ENCODE measurements at regions not wholly inside any gene's neighbourhood (a gene's known extent, or its start where the extent isn't known, plus 50 kb on each side); places are given as distances from the start of the nearest gene placed in this dataset.

GRCh38 chr4:134365852-134366251 lies 164.3 kb upstream of the PABPC4L start:
- Histone ChIP-seq H2AFZ (no peak overlapping the region), H3K9ac (no peak overlapping the region), H3K9me3 (ENCODE audit: low read depth) (no peaks in the 10 kb centered on the region), H3K27ac (no peak overlapping the region), H4K20me1 (ENCODE audit: insufficient read depth) (no peaks in the 10 kb centered on the region), H3K4me2 (ENCODE audit: unreplicated experiment) (no peak overlapping the region), H3K4me1 (ENCODE audit: insufficient read depth) (no peaks in the 10 kb centered on the region), H3K36me3 (ENCODE audit: low read depth) (no peaks in the 10 kb centered on the region), H3K4me3 (no peak overlapping the region), H3F3A (ENCODE audit: insufficient read depth) (no peaks in the 10 kb centered on the region), H3K27me3 (replicated peaks; ENCODE audit: insufficient read depth) (no peaks in the 10 kb centered on the region), H3K9me2 (ENCODE audit: insufficient read depth) (no peaks in the 10 kb centered on the region), H3K79me2 (ENCODE audit: insufficient read depth) (no peaks in the 10 kb centered on the region)
- TF ChIP-seq EZH2phosphoT487 (IDR thresholded peaks at IDR 0.05; ENCODE audit: insufficient read depth, low read depth) (no peak), EZH2 (IDR thresholded peaks at IDR 0.05; ENCODE audit: insufficient read depth, poor library complexity, severe bottlenecking) (no peak)
- in situ Hi-C loops (cut with MboI), result no loop called here
- DNase-seq, result no peak
- 0 to 9% methylated on average over 1 of the region's 1 CpG for WGBS, 2 experiments (ENCODE audit: low coverage in 1 of 2, low lambda C conversion rate in 2 of 2, missing lambda C conversion rate in 2 of 2)

- Histone ChIP-seq H3K4me2 (ENCODE audit: unreplicated experiment) (no peak overlapping the region), H4K20me1 (ENCODE audit: insufficient read depth) (no peaks in the 10 kb centered on the region), H3K9ac (no peak overlapping the region), H3K4me1 (ENCODE audit: insufficient read depth) (no peaks in the 10 kb centered on the region), H3K4me3 (no peak overlapping the region), H3K27me3 (replicated peaks; ENCODE audit: insufficient read depth) (no peaks in the 10 kb centered on the region), H2AFZ (no peak overlapping the region), H3K36me3 (ENCODE audit: low read depth) (no peaks in the 10 kb centered on the region), H3K9me3 (ENCODE audit: low read depth) (no peaks in the 10 kb centered on the region), H3K79me2 (ENCODE audit: insufficient read depth) (no peaks in the 10 kb centered on the region), H3F3A (ENCODE audit: insufficient read depth) (no peaks in the 10 kb centered on the region), H3K27ac (no peak overlapping the region), H3K9me2 (ENCODE audit: insufficient read depth) (no peaks in the 10 kb centered on the region)
- WGBS, 2 experiments (ENCODE audit: low coverage in 1 of 2, low lambda C conversion rate in 2 of 2, missing lambda C conversion rate in 2 of 2), result 38 to 42% methylated on average over 1 of the region's 1 CpG
- DNase-seq, result no peak
- in situ Hi-C loops (cut with MboI), result no loop called here
- TF ChIP-seq EZH2phosphoT487 (IDR thresholded peaks at IDR 0.05; ENCODE audit: insufficient read depth, low read depth) (no peak), EZH2 (IDR thresholded peaks at IDR 0.05; ENCODE audit: insufficient read depth, poor library complexity, severe bottlenecking) (no peak)
These were observed 163.3 kb upstream of the PABPC4L start for GRCh38 chr4:134364928-134365327.

GRCh38 chr4:134345244-134345643 lies 143.7 kb upstream of the PABPC4L start:
- no peaks in the 10 kb centered on the region for H3K79me2 ChIP-seq (ENCODE audit: insufficient read depth)
- no peaks in the 10 kb centered on the region for H3K4me1 ChIP-seq (ENCODE audit: insufficient read depth)
- TF ChIP-seq EZH2 (IDR thresholded peaks at IDR 0.05; ENCODE audit: insufficient read depth, poor library complexity, severe bottlenecking) (no peak), EZH2phosphoT487 (IDR thresholded peaks at IDR 0.05; ENCODE audit: insufficient read depth, low read depth) (no peak)
- H2AFZ ChIP-seq, result no peak overlapping the region
- no peak for DNase-seq
- in situ Hi-C loops (cut with MboI), result no loop called here
- H3K9ac ChIP-seq, result no peak overlapping the region
- no peaks in the 10 kb centered on the region for H3K9me3 ChIP-seq (ENCODE audit: low read depth)
- H3F3A ChIP-seq (ENCODE audit: insufficient read depth), result no peaks in the 10 kb centered on the region
- no peak overlapping the region for H3K4me3 ChIP-seq
- H3K27ac ChIP-seq, result no peak overlapping the region
- WGBS, 2 experiments (ENCODE audit: low coverage in 1 of 2, low lambda C conversion rate in 2 of 2, missing lambda C conversion rate in 2 of 2), result 14 to 18% methylated on average over 2 of the region's 2 CpGs
- H3K9me2 ChIP-seq (ENCODE audit: insufficient read depth), result no peaks in the 10 kb centered on the region
- no peak overlapping the region for H3K4me2 ChIP-seq (ENCODE audit: unreplicated experiment)
- H4K20me1 ChIP-seq (ENCODE audit: insufficient read depth), result no peaks in the 10 kb centered on the region
- H3K36me3 ChIP-seq (ENCODE audit: low read depth), result no peaks in the 10 kb centered on the region
- H3K27me3 ChIP-seq (replicated peaks; ENCODE audit: insufficient read depth), result no peaks in the 10 kb centered on the region

GRCh38 chr4:134343656-134344055 lies 142.1 kb upstream of the PABPC4L start:
- Histone ChIP-seq H3K9me2 (ENCODE audit: insufficient read depth) (no peaks in the 10 kb centered on the region), H3K9ac (no peak overlapping the region), H4K20me1 (ENCODE audit: insufficient read depth) (no peaks in the 10 kb centered on the region), H3K79me2 (ENCODE audit: insufficient read depth) (no peaks in the 10 kb centered on the region), H3K36me3 (ENCODE audit: low read depth) (no peaks in the 10 kb centered on the region), H3K27me3 (replicated peaks; ENCODE audit: insufficient read depth) (no peaks in the 10 kb centered on the region), H3K27ac (no peak overlapping the region), H3K9me3 (ENCODE audit: low read depth) (no peaks in the 10 kb centered on the region), H3F3A (ENCODE audit: insufficient read depth) (no peaks in the 10 kb centered on the region), H3K4me2 (ENCODE audit: unreplicated experiment) (no peak overlapping the region), H3K4me1 (ENCODE audit: insufficient read depth) (no peaks in the 10 kb centered on the region), H3K4me3 (no peak overlapping the region), H2AFZ (no peak overlapping the region)
- DNase-seq, result no peak
- in situ Hi-C loops (cut with MboI), result no loop called here
- TF ChIP-seq EZH2 (IDR thresholded peaks at IDR 0.05; ENCODE audit: insufficient read depth, poor library complexity, severe bottlenecking) (no peak), EZH2phosphoT487 (IDR thresholded peaks at IDR 0.05; ENCODE audit: insufficient read depth, low read depth) (no peak)
- WGBS, 2 experiments (ENCODE audit: low coverage in 1 of 2, low lambda C conversion rate in 2 of 2, missing lambda C conversion rate in 2 of 2), result 48 to 58% methylated on average over 5 of the region's 5 CpGs

GRCh38 chr4:134343081-134343480 lies 141.5 kb upstream of the PABPC4L start:
- WGBS, 2 experiments (ENCODE audit: low coverage in 1 of 2, low lambda C conversion rate in 2 of 2, missing lambda C conversion rate in 2 of 2), result 18 to 19% methylated on average over 2 of the region's 2 CpGs
- Histone ChIP-seq H4K20me1 (ENCODE audit: insufficient read depth) (no peaks in the 10 kb centered on the region), H3K4me2 (ENCODE audit: unreplicated experiment) (no peak overlapping the region), H3K79me2 (ENCODE audit: insufficient read depth) (no peaks in the 10 kb centered on the region), H3F3A (ENCODE audit: insufficient read depth) (no peaks in the 10 kb centered on the region), H2AFZ (no peak overlapping the region), H3K4me1 (ENCODE audit: insufficient read depth) (no peaks in the 10 kb centered on the region), H3K4me3 (no peak overlapping the region), H3K9ac (no peak overlapping the region), H3K9me3 (ENCODE audit: low read depth) (no peaks in the 10 kb centered on the region), H3K27ac (no peak overlapping the region), H3K27me3 (replicated peaks; ENCODE audit: insufficient read depth) (no peaks in the 10 kb centered on the region), H3K36me3 (ENCODE audit: low read depth) (no peaks in the 10 kb centered on the region), H3K9me2 (ENCODE audit: insufficient read depth) (no peaks in the 10 kb centered on the region)
- in situ Hi-C loops (cut with MboI), result no loop called here
- no peak for DNase-seq
- TF ChIP-seq EZH2phosphoT487 (IDR thresholded peaks at IDR 0.05; ENCODE audit: insufficient read depth, low read depth), result no peak
- TF ChIP-seq EZH2 (IDR thresholded peaks at IDR 0.05; ENCODE audit: insufficient read depth, poor library complexity, severe bottlenecking), result no peak

All from GM23248 (cell line).